ENCODE measurements at regions not wholly inside any gene's neighbourhood (a gene's known extent, or its start where the extent isn't known, plus 50 kb on each side); places are given as distances from the start of the nearest gene placed in this dataset.
"Not testable (repeated sequence)": the region's sequence is repeated elsewhere in the genome, so short reads cannot be mapped to it uniquely, and the experiment has no call there.

- DNase-seq = no peak
Observed at GRCh38 chr4:58048491-58048890, 938.3 kb upstream of the IGFBP7 start.

GRCh38 chr4:58042176-58042575 lies 932.0 kb upstream of the IGFBP7 start:
- no peak for DNase-seq

DNA sequence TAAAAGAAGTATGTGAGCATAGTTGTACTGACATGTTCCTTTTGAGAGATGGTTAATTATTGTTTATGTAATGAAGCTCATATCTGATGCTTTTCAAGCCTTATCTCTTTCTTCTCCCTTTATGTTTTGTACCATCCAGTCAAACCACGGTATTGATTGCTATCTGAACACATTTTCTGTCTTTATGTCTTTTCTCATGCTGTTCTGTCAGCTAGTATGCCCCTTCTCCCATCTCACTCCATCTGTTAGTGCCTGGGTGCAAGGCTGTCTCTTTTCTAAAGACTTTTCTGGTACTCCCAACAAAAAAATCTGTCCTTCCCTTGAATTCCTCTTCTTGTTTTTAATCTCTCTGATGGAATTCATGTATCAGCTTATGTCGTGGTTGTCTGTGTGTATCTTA lies 883.8 kb upstream of the IGFBP7 start:
- DNase-seq = no peak

DNA sequence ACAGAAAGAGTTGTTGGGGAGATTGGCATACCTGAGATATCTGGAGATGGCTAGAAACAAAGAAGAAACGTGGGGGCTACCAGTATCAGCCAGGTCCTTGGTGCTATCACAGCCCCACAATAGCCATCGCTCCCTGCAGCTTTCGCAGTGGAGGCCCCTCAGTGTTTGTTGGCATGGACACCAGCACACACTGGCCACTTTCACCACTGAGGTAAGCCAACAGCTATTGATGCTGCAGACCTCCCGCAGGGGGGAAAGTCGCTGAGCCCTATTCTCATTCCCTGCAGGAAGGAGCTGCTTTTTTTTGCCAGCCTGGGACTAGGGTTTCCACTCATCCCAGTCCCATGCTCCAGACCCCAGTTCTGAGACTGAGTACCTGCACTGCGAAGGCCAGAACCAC lies 879.2 kb upstream of the IGFBP7 start:
- no peak for DNase-seq

- no peak for DNase-seq
Observed at GRCh38 chr4:57985161-57985560, 875.0 kb upstream of the IGFBP7 start.

DNA sequence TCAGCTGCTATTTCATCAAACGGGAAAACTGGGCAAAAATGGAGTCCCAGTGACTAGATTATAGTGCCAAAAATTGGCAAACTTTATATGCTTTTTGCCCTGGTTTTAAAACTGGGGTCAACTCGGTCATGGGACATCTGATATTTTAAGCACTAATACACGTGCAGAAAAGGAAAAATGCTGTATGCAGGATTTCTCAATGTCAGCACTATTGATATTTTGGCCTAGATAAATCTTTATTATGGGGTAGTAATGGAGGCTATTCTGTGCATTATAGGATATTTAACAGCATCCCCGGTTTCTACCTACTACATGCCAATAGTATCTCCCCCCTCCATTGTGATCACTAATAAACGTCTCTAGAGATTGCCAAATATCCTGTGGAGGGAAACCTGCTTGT lies 870.9 kb upstream of the IGFBP7 start:
- DNase-seq = no peak

DNA sequence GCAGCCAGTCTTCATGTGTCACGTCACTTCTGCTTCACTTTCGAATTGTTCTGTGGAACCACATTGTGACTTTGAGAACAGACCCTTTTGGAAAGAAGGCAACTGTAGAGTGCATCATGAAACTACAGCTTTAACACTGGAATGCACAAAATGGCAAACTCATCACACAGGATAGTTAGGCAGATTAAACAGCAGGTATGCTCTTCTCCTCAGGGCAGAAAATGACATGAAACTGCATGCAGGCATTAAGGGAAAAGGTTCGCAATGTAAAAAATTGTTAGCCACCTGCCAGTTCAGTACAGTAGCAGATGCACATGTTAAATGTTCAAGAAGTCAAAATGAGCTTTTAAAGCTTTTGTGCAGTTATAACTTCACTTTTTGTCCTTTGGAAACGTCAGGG lies 864.6 kb upstream of the IGFBP7 start:
- no peak for DNase-seq

DNA sequence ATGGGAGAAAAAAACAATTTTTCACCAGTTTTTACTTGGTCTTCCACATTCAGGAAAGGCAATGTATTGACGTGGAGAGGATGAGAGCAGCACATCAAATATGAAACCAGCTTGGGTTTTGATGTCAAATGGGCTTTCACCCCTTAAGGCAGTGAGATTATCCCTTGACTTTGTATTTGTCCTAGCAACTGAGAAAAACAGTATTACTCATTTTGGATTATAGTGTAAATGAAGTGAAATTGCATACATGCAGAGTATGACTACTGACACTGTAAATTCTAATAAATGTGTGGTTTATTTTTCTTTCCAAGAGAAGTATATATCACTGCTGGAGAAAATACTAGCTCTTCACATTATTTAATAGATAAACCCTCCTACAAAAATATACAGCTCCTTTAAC lies 863.6 kb upstream of the IGFBP7 start:
- DNase-seq = no peak

GRCh38 chr4:57971261-57971660 lies 861.1 kb upstream of the IGFBP7 start:
- DNase-seq = no peak

- DNase-seq = no peak
Observed at GRCh38 chr4:57966987-57967760, 857.0 kb upstream of the IGFBP7 start.

DNA sequence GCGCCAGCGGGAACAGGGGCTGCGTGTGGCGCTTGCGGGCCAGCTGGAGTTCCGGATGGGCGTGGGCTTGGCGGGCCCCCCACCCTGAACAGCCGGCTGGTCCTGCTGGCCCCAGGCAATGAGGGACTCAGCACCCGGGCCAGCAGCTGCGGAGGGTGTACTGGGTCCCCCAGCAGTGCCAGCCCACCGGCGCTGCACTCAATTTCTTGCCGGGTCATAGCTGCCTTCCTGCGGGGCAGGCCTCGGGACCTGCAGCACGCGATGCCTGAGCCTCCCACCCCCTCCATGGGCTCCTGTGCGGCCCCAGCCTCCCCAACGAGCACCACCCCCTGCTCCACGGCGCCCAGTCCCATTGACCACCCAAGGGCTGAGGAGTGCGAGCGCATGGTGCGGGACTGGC lies 855.2 kb upstream of the IGFBP7 start:
- DNase-seq = not testable (repeated sequence)

DNA sequence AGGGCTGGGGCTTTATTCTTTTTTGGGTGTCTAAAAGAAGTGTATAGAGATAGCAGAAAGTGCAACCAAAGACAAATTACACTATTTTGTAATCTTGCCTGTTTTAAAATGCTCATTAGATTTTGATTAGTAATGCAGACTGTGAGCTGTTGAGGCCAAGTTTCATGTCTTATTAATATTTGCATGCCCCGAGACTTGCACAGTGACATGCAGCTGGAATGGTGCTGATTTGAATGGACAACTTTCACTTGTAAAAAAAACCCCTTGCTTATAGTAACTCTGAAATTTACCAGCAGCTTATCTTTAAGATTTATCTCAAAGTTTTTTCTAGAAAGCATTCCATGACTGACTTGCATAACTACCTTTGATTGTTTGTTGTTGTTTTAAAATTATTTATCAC lies 835.1 kb upstream of the IGFBP7 start:
- no peak for DNase-seq

GRCh38 chr4:57943682-57944081 lies 833.5 kb upstream of the IGFBP7 start:
- DNase-seq = no peak

DNA sequence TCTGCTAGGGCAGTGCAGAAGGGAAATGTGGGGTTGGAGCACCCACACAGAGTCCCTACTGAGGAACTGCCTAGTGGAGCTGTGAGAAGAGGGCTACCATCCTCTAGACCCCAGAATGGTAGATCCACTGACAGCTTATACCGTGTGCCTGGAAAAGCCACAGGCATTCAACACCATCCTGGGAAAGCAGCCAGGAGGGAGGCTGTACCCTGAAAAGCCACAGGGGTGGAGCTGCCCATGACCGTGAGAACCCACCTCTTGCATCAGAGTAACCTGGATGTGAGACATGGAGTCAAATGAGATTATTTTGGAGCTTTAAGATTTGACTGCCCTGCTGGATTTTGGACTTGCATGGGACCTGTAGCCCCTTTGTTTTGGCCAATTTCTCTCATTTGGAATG lies 827.1 kb upstream of the IGFBP7 start:
- not testable (repeated sequence) for DNase-seq

GRCh38 chr4:57926311-57926710 lies 816.1 kb upstream of the IGFBP7 start:
- no peak for DNase-seq

- DNase-seq = no peak
Observed at GRCh38 chr4:57924951-57925350, 814.8 kb upstream of the IGFBP7 start.

DNA sequence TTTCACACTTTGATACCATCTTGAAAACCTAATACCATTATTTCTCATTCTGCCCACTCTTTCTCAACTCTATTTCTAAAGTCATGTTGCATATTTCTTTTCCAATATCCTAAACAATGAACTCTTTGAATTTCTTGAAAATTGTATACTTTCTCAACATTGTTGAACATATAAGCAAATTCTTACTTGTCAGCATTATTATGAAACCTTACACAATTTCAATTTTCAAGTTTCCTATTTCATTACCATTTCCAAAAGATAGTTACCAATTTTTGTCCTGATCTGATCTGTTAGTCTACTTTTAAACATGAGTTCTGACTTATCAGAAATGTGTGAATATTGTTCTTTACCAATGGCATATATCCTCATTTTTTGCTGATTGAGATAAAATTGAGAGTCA lies 806.3 kb upstream of the IGFBP7 start:
- no peak for DNase-seq

DNA sequence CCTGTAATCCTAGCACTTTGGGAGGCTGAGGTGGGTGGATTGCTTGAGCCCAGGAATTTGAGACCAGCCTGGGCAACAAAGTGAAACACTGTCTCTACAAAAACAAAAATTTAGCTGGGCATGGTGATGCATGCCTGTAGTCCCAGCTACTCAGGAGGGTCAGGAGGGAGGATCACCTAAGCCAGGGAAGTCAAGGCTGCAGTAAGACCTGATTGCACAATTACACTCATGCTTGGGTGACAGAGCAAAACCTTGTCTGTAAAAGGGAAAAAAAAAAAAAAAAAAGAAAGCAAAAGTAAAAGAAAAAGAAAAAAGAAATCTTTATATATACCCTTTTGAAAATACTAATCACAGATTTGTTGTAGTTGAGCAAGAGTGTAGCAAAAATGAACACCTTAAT lies 801.0 kb upstream of the IGFBP7 start:
- DNase-seq = no peak

GRCh38 chr4:57910151-57910550 lies 800.0 kb upstream of the IGFBP7 start:
- no peak for DNase-seq

GRCh38 chr4:57905965-57906364 lies 795.8 kb upstream of the IGFBP7 start:
- no peak for DNase-seq

DNA sequence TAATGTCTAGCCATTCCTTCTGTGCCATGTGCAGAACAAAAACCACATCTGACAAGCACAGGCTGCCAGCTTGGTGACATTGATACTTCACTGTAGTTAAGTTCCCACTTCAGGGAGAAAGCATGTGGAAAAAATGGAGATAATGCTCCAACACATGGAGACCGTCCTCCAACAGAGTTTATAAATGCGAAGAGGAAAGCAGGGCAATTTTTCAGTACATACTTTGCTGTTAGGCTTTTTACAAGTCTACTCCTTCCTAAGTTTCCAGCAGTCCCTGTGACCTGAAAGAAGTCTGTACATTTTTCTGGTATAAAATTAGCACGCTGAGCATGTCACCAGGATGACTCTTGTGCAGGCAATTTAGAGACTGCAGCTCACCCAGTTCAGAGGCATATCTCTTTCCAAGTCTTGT lies 766.9 kb upstream of the IGFBP7 start:
- no peak for DNase-seq

- no peak for DNase-seq
Observed at GRCh38 chr4:57875829-57876392, 765.7 kb upstream of the IGFBP7 start.

DNA sequence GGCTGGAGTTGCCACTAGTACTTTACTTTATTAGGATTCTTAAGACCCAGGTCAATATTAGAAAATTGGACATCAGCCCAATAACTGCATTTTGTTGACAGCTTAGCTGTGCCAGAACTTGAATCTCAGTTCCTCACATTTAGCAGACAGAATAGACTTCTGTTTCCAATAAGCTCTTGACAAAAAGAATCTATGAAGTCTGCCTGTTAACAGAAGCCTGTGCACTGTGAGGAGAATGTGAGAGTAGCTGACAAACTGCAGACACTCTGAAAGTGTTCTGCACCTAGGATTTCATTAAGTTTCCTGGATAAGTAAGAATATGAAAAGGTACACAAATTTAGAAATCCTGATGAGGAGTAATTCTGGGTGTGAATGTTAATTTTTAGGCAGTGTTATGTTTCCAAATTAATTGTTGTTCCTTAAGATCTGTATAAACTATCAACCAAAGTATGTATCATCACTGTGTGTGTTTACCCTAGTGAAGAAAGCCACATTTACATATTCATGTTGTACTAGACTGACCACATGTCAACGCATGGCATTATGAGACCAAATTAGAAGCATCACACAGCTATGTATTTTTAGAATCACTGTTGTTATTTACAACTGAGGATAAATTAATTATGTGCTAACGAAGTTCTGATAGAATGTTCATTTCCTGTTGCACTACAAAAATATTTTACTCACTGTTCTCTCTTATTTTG lies 756.4 kb upstream of the IGFBP7 start:
- no peak for DNase-seq

DNA sequence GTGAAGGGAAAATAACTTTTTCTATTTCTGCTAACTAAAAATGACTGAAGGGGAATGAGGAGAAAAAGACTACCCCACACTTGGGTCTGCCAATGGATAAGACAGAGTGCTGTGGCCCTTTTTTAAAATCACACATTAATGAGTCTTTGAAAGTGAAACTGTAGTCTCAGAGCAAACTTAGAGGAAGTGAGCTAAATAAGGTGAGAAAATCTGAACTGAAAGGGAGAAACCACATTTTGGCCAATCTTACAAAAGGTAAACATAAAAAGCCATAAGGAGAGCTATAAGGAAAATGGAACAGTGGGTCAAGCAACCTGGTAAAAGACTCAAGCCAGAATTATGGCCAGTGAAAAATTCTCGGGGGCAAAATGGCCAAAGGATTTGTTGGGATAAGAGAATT lies 755.1 kb upstream of the IGFBP7 start:
- DNase-seq = no peak
